ENCODE measurements at regions not wholly inside any gene's neighbourhood (a gene's known extent, or its start where the extent isn't known, plus 50 kb on each side); places are given as distances from the start of the nearest gene placed in this dataset.

- no peak overlapping the region for H2AFZ ChIP-seq (ENCODE audit: low read length)
- H4K20me1 ChIP-seq (ENCODE audit: insufficient read depth, low read length): no peaks in the 10 kb centered on the region
Observed at GRCh38 chr16:17729820-17730219, 259.1 kb upstream of the XYLT1 start.

GRCh38 chr16:17728196-17728595 is 257.4 kb upstream of the XYLT1 start:
- Histone ChIP-seq H3K36me3 (replicated peaks; ENCODE audit: insufficient read depth, low read length) (no peaks in the 10 kb centered on the region), H3K4me2 (ENCODE audit: low read depth, low read length) (no peak overlapping the region), H4K20me1 (ENCODE audit: insufficient read depth, low read length) (no peaks in the 10 kb centered on the region), H3K4me1 (ENCODE audit: low read length) (no peaks in the 10 kb centered on the region), H3K27ac (ENCODE audit: low read length) (no peak overlapping the region), H3K4me3 (ENCODE audit: low read length) (no peak overlapping the region), H3F3A (ENCODE audit: insufficient read depth, low read length) (no peaks in the 10 kb centered on the region), H3K9me3 (replicated peaks; ENCODE audit: insufficient read depth, low read length) (no peaks in the 10 kb centered on the region), H3K9me2 (replicated peaks; ENCODE audit: insufficient read depth, low read length) (no peaks in the 10 kb centered on the region), H3K27me3 (replicated peaks; ENCODE audit: insufficient read depth, low read length) (no peaks in the 10 kb centered on the region), H3K9ac (ENCODE audit: low read length) (no peak overlapping the region), H3K79me2 (ENCODE audit: low read length) (no peaks in the 10 kb centered on the region), H2AFZ (ENCODE audit: low read length) (no peak overlapping the region)
- no peak for DNase-seq
- no peak for TF ChIP-seq CTCF (IDR thresholded peaks at IDR 0.05; ENCODE audit: low read length)
- TF ChIP-seq EZH2phosphoT487 (IDR thresholded peaks at IDR 0.05; ENCODE audit: low read length): no peak
- TF ChIP-seq EZH2 (optimal IDR thresholded peaks at IDR 0.05; ENCODE audit: low read depth, low read length): no peak

More at GRCh38 chr16:17729820-17730219, 259.1 kb upstream of the XYLT1 start:
- no peaks in the 10 kb centered on the region for H3K79me2 ChIP-seq (ENCODE audit: low read length)
- H3K9ac ChIP-seq (ENCODE audit: low read length): no peak overlapping the region
- H3K36me3 ChIP-seq (replicated peaks; ENCODE audit: insufficient read depth, low read length): no peaks in the 10 kb centered on the region
- no peaks in the 10 kb centered on the region for H3F3A ChIP-seq (ENCODE audit: insufficient read depth, low read length)
- H3K27ac ChIP-seq (ENCODE audit: low read length): no peak overlapping the region
- H3K9me3 ChIP-seq (replicated peaks; ENCODE audit: insufficient read depth, low read length): no peaks in the 10 kb centered on the region
- H3K4me3 ChIP-seq (ENCODE audit: low read length): no peak overlapping the region
- DNase-seq: no peak
- H3K9me2 ChIP-seq (replicated peaks; ENCODE audit: insufficient read depth, low read length): no peaks in the 10 kb centered on the region
- no peak overlapping the region for H3K4me2 ChIP-seq (ENCODE audit: low read depth, low read length)
- H3K4me1 ChIP-seq (ENCODE audit: low read length): no peaks in the 10 kb centered on the region
- TF ChIP-seq EZH2 (optimal IDR thresholded peaks at IDR 0.05; ENCODE audit: low read depth, low read length): no peak
- TF ChIP-seq CTCF (IDR thresholded peaks at IDR 0.05; ENCODE audit: low read length): no peak
- no peak for TF ChIP-seq EZH2phosphoT487 (IDR thresholded peaks at IDR 0.05; ENCODE audit: low read length)
- no peaks in the 10 kb centered on the region for H3K27me3 ChIP-seq (replicated peaks; ENCODE audit: insufficient read depth, low read length)

- no peaks in the 10 kb centered on the region for H3K9me3 ChIP-seq (replicated peaks; ENCODE audit: insufficient read depth, low read length)
- H3K4me2 ChIP-seq (ENCODE audit: low read depth, low read length): no peak overlapping the region
- H3K4me1 ChIP-seq (ENCODE audit: low read length): no peaks in the 10 kb centered on the region
- no peak overlapping the region for H3K9ac ChIP-seq (ENCODE audit: low read length)
- no peak for DNase-seq
- H3F3A ChIP-seq (ENCODE audit: insufficient read depth, low read length): no peaks in the 10 kb centered on the region
- no peak for TF ChIP-seq EZH2phosphoT487 (IDR thresholded peaks at IDR 0.05; ENCODE audit: low read length)
- no peak for TF ChIP-seq EZH2 (optimal IDR thresholded peaks at IDR 0.05; ENCODE audit: low read depth, low read length)
- TF ChIP-seq CTCF (IDR thresholded peaks at IDR 0.05; ENCODE audit: low read length): no peak
- no peaks in the 10 kb centered on the region for H3K9me2 ChIP-seq (replicated peaks; ENCODE audit: insufficient read depth, low read length)
- no peaks in the 10 kb centered on the region for H3K27me3 ChIP-seq (replicated peaks; ENCODE audit: insufficient read depth, low read length)
- no peak overlapping the region for H3K4me3 ChIP-seq (ENCODE audit: low read length)
- no peaks in the 10 kb centered on the region for H3K79me2 ChIP-seq (ENCODE audit: low read length)
- H4K20me1 ChIP-seq (ENCODE audit: insufficient read depth, low read length): no peaks in the 10 kb centered on the region
- H3K27ac ChIP-seq (ENCODE audit: low read length): no peak overlapping the region
- H3K36me3 ChIP-seq (replicated peaks; ENCODE audit: insufficient read depth, low read length): no peaks in the 10 kb centered on the region
- no peak overlapping the region for H2AFZ ChIP-seq (ENCODE audit: low read length)
Observed at GRCh38 chr16:17724242-17724898, 253.6 kb upstream of the XYLT1 start.

Measured in MM.1S (cell line).